ENCODE measurements at regions not wholly inside any gene's neighbourhood (a gene's known extent, or its start where the extent isn't known, plus 50 kb on each side); places are given as distances from the start of the nearest gene placed in this dataset.

- H4K5ac ChIP-seq (ENCODE audit: insufficient read length, low read depth, low read length): no peak overlapping the region
- peak overlapping the region; percentile 76 to 97 (median 91); a peak in 6 of 7 replicates for H3K27ac Mint-ChIP-seq
- no peak overlapping the region for H3K56ac ChIP-seq (ENCODE audit: insufficient read length, low read depth, low read length)
- H4K8ac ChIP-seq (replicated peaks; ENCODE audit: insufficient read length, low read depth, low read length): no peak overlapping the region
- H3K4me3 Mint-ChIP-seq: no peak overlapping the region
- no peaks in the 10 kb centered on the region for H3K9me3 Mint-ChIP-seq
- peaks cover 5% of the 10 kb centered on the region; the same call in 1 of the 2 replicates for H3K4me1 ChIP-seq (ENCODE audit: insufficient read depth, low read length)
- H3K9me3 ChIP-seq (ENCODE audit: control insufficient read depth, low read depth, low read length): no peaks in the 10 kb centered on the region
- H3K27me3 Mint-ChIP-seq (ENCODE audit: low read depth): no peaks in the 10 kb centered on the region
- no peaks in the 10 kb centered on the region for H3K27me3 ChIP-seq (ENCODE audit: insufficient read depth, low read length)
- no peak overlapping the region for H2BK15ac ChIP-seq (ENCODE audit: low read depth, low read length)
- no peak overlapping the region for H2BK12ac ChIP-seq (ENCODE audit: insufficient read length, low read depth, low read length)
- H4K20me1 ChIP-seq (ENCODE audit: control insufficient read depth, insufficient read depth, insufficient read length): no peaks in the 10 kb centered on the region
- no peaks in the 10 kb centered on the region for H3K23me2 ChIP-seq (ENCODE audit: insufficient read length, low read depth, low read length, poor library complexity, severe bottlenecking)
- no CpG with 5 or more reads among the region's 3 CpGs for WGBS (ENCODE audit: extremely low coverage, insufficient read length, low lambda C conversion rate)
- H3K4me1 Mint-ChIP-seq: peaks cover 20 to 28% of the 10 kb centered on the region in 2 experiments
- no peak overlapping the region for H3K4ac ChIP-seq (ENCODE audit: low read depth, low read length)
- no peak overlapping the region for H3K14ac ChIP-seq (ENCODE audit: insufficient read depth, low read length)
- H2AK5ac ChIP-seq (ENCODE audit: insufficient read length, low read length): no peak overlapping the region
- no peak overlapping the region for H2BK5ac ChIP-seq (ENCODE audit: insufficient read length, low read length)
- no peak overlapping the region for H2BK20ac ChIP-seq (ENCODE audit: low read depth, low read length, poor library complexity, severe bottlenecking)
- no peak overlapping the region for H3K23ac ChIP-seq (ENCODE audit: insufficient read length, low read depth, low read length)
- H3K27ac ChIP-seq (ENCODE audit: insufficient read length, low read depth, low read length): peak overlapping the region; percentile 55
- H2BK120ac ChIP-seq (ENCODE audit: low read depth, low read length, poor library complexity, severe bottlenecking): peak overlapping the region; percentile 14
- H3K79me1 ChIP-seq (ENCODE audit: insufficient read depth, low read depth, low read length, poor library complexity, severe bottlenecking): no peaks in the 10 kb centered on the region
- H2AFZ ChIP-seq (ENCODE audit: low read length): no peak overlapping the region
- no peak overlapping the region for H3T11ph ChIP-seq (ENCODE audit: low read length)
- TF ChIP-seq, protein P1, sequence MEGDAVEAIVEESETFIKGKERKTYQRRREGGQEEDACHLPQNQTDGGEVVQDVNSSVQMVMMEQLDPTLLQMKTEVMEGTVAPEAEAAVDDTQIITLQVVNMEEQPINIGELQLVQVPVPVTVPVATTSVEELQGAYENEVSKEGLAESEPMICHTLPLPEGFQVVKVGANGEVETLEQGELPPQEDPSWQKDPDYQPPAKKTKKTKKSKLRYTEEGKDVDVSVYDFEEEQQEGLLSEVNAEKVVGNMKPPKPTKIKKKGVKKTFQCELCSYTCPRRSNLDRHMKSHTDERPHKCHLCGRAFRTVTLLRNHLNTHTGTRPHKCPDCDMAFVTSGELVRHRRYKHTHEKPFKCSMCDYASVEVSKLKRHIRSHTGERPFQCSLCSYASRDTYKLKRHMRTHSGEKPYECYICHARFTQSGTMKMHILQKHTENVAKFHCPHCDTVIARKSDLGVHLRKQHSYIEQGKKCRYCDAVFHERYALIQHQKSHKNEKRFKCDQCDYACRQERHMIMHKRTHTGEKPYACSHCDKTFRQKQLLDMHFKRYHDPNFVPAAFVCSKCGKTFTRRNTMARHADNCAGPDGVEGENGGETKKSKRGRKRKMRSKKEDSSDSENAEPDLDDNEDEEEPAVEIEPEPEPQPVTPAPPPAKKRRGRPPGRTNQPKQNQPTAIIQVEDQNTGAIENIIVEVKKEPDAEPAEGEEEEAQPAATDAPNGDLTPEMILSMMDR (conservative IDR thresholded peaks at IDR 0.05): no peak
- peak; percentile 74 for DNase-seq
- H3K4me2 ChIP-seq (ENCODE audit: insufficient read depth, insufficient read length, low read length): no peak overlapping the region
- H3K79me2 ChIP-seq (ENCODE audit: insufficient read depth, low read length): no peaks in the 10 kb centered on the region
- no peak overlapping the region for H4K91ac ChIP-seq (ENCODE audit: insufficient read length, low read depth, low read length)
- no peaks in the 10 kb centered on the region for H3K36me3 Mint-ChIP-seq (ENCODE audit: insufficient read depth in 1 of 3, low read depth in 3 of 3)
- H3K18ac ChIP-seq (ENCODE audit: insufficient read length, low read depth, low read length): no peak overlapping the region
- no peak overlapping the region for H3K9ac ChIP-seq (ENCODE audit: extremely low read depth, insufficient read length, low read length)
Measured at GRCh38 chr1:238647877-238648276, 738.5 kb upstream of the CHRM3 start.
